Fibroblast of upper back skin (primary cell): ENCODE measurements at regions not wholly inside any gene's neighbourhood (a gene's known extent, or its start where the extent isn't known, plus 50 kb on each side); places are given as distances from the start of the nearest gene placed in this dataset.

Experiments
- DNase-seq: peaks from one replicate; pipeline ENCODE4 v3.0.0-alpha.2; 2013

GRCh38 chr13:40492511-40492910 lies 173.9 kb downstream of the FOXO1 start:
- DNase-seq: no peak

GRCh38 chr13:40494513-40494912 lies 171.9 kb downstream of the FOXO1 start:
- DNase-seq: no peak

GRCh38 chr13:40494946-40495620 lies 171.4 kb downstream of the FOXO1 start:
- DNase-seq: no peak

- no peak for DNase-seq
These were observed 170.8 kb downstream of the FOXO1 start for GRCh38 chr13:40495621-40496001.

- no peak for DNase-seq
These were observed 170.2 kb downstream of the FOXO1 start for GRCh38 chr13:40496035-40496810.

- no peak for DNase-seq
These were observed 168.0 kb downstream of the FOXO1 start for GRCh38 chr13:40498461-40498860.

- no peak for DNase-seq
These were observed 164.2 kb downstream of the FOXO1 start for GRCh38 chr13:40502236-40502635.

GRCh38 chr13:40503011-40503410 lies 163.4 kb downstream of the FOXO1 start:
- DNase-seq: no peak

GRCh38 chr13:40503966-40504591 lies 162.4 kb downstream of the FOXO1 start:
- DNase-seq: peak; percentile 79

GRCh38 chr13:40504641-40505040 lies 161.8 kb downstream of the FOXO1 start:
- DNase-seq: no peak

- DNase-seq: peak; percentile 18
These were observed 161.2 kb downstream of the FOXO1 start for GRCh38 chr13:40505196-40505595.
